Hepatocyte (in vitro differentiated cells): ENCODE measurements at regions not wholly inside any gene's neighbourhood (a gene's known extent, or its start where the extent isn't known, plus 50 kb on each side); places are given as distances from the start of the nearest gene placed in this dataset.

ENCODE experiments used
- DNase-seq: peaks from one replicate; pipeline ENCODE4 v3.0.0-alpha.2; 2016; ENCODE audit warnings: low spot score
- H2AFZ ChIP-seq: fragments of 200-600 bp; sonication (generic); 2 replicates; pipeline ENCODE4 v1.6.0; 2016; ENCODE audit warnings: antibody characterized with exemption, mild to moderate bottlenecking
- H3K27ac ChIP-seq: fragments of 200-600 bp; sonication (generic); 2 replicates; pipeline ENCODE4 v1.5.1; 2016; ENCODE audit warnings: mild to moderate bottlenecking
- H3K27me3 ChIP-seq: fragments of 200-600 bp; sonication (generic); 2 replicates; pipeline ENCODE4 v1.6.1; 2016
- H3K36me3 ChIP-seq: fragments of 200-600 bp; sonication (generic); replicated peaks from 2 replicates; pipeline ENCODE4 v1.5.1; 2016; ENCODE audit warnings: low read depth; ENCODE audit not compliant: insufficient read depth
- H3K4me1 ChIP-seq: fragments of 200-600 bp; sonication (generic); 2 replicates; pipeline ENCODE4 v1.5.1; 2016; ENCODE audit warnings: mild to moderate bottlenecking, moderate library complexity; ENCODE audit not compliant: insufficient read depth
- H3K4me2 ChIP-seq: fragments of 200-600 bp; sonication (generic); 2 replicates; pipeline ENCODE4 v1.6.0; 2016
- H3K4me3 ChIP-seq: fragments of 200-600 bp; sonication (generic); 2 replicates; pipeline ENCODE4 v1.5.1; 2016; ENCODE audit warnings: mild to moderate bottlenecking
- H3K79me2 ChIP-seq: fragments of 200-600 bp; sonication (generic); 2 replicates; pipeline ENCODE4 v1.6.0; 2017; ENCODE audit warnings: mild to moderate bottlenecking
- H3K9me2 ChIP-seq: fragments of 200-600 bp; sonication (generic); replicated peaks from 2 replicates; pipeline ENCODE4 v1.6.0; 2017; ENCODE audit warnings: mild to moderate bottlenecking; ENCODE audit not compliant: insufficient read depth
- H3K9me3 ChIP-seq: fragments of 200-600 bp; sonication (generic); 2 replicates; pipeline ENCODE4 v1.5.1; 2016; ENCODE audit warnings: low read depth, mild to moderate bottlenecking
- H4K20me1 ChIP-seq: fragments of 200-600 bp; sonication (generic); 2 replicates; pipeline ENCODE4 v1.6.0; 2016; ENCODE audit warnings: mild to moderate bottlenecking; ENCODE audit not compliant: insufficient read depth, poor library complexity, severe bottlenecking
- EZH2 ChIP-seq: fragments of 200-600 bp; sonication (generic); IDR thresholded peaks from 2 replicates; pipeline ENCODE4 v1.6.1; 2016; ENCODE audit warnings: antibody characterized with exemption, mild to moderate bottlenecking, borderline replicate concordance
- EZH2phosphoT487 ChIP-seq: fragments of 200-600 bp; sonication (generic); IDR thresholded peaks from one replicate; pipeline ENCODE4 v1.6.1; 2018; ENCODE audit warnings: antibody characterized with exemption, mild to moderate bottlenecking, low read depth, moderate library complexity; ENCODE audit not compliant: unreplicated experiment, severe bottlenecking
- WGBS: methylation state at CpG from one replicate; pipeline ENCODE4 v1.1.6; 2016; ENCODE audit warnings: low lambda C conversion rate; ENCODE audit errors: missing lambda C conversion rate; 5-methylcytosine and 5-hydroxymethylcytosine counted together
- TF ChIP-seq, protein P1 (sequence below): fragments of 200-600 bp; sonication (generic); IDR thresholded peaks from 2 replicates; pipeline ENCODE4 v1.5.1; 2016; ENCODE audit warnings: antibody characterized with exemption, mild to moderate bottlenecking; ENCODE audit not compliant: poor library complexity

DNA sequence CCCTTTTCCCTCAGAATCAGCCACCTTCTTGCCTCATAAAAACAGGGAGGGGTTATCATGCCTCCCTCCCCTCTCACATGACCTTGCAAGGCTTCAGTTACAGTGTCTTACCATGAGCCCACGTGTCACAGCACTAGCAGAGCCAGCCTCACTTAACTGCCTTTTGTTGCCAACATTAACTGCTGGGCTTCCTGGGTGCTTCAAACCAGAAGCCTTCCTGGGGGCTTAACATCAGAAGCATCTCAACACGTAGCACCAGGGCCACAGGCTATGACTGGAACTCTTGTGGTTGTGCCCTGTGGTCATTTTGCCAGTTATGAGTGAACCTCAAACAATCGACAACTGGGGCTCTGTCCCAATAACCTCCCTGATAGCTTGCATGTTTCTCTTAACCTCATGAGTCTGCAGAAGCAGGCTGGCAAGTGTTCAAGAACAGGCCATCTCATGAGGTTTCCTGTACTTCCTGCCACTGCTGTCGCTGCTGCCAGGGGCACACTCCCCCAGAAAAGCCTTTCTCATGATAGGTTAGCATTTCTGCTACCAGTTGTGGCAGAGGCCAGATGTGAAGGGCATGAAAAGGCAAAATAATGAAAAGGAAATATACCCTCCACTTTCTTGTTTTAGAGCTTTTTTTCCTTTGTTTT, 132.2 kb downstream of the GLUL start:
- H3K4me1 ChIP-seq, result no peaks in the 10 kb centered on the region
- no peaks in the 10 kb centered on the region for H3K9me2 ChIP-seq
- H2AFZ ChIP-seq, result no peak overlapping the region
- H3K27me3 ChIP-seq, result no peaks in the 10 kb centered on the region
- H3K4me3 ChIP-seq, result no peak overlapping the region
- no peaks in the 10 kb centered on the region for H3K36me3 ChIP-seq
- no peak overlapping the region for H3K4me2 ChIP-seq
- WGBS, result 55% methylated on average over 4 of the region's 4 CpGs
- H3K9me3 ChIP-seq, result no peaks in the 10 kb centered on the region
- no peak overlapping the region for H3K27ac ChIP-seq
- H3K79me2 ChIP-seq, result no peaks in the 10 kb centered on the region
- no peaks in the 10 kb centered on the region for H4K20me1 ChIP-seq
- no peak for DNase-seq
- TF ChIP-seq EZH2phosphoT487 (no peak), EZH2 (no peak)
- TF ChIP-seq, protein P1, sequence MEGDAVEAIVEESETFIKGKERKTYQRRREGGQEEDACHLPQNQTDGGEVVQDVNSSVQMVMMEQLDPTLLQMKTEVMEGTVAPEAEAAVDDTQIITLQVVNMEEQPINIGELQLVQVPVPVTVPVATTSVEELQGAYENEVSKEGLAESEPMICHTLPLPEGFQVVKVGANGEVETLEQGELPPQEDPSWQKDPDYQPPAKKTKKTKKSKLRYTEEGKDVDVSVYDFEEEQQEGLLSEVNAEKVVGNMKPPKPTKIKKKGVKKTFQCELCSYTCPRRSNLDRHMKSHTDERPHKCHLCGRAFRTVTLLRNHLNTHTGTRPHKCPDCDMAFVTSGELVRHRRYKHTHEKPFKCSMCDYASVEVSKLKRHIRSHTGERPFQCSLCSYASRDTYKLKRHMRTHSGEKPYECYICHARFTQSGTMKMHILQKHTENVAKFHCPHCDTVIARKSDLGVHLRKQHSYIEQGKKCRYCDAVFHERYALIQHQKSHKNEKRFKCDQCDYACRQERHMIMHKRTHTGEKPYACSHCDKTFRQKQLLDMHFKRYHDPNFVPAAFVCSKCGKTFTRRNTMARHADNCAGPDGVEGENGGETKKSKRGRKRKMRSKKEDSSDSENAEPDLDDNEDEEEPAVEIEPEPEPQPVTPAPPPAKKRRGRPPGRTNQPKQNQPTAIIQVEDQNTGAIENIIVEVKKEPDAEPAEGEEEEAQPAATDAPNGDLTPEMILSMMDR, result no peak

DNA sequence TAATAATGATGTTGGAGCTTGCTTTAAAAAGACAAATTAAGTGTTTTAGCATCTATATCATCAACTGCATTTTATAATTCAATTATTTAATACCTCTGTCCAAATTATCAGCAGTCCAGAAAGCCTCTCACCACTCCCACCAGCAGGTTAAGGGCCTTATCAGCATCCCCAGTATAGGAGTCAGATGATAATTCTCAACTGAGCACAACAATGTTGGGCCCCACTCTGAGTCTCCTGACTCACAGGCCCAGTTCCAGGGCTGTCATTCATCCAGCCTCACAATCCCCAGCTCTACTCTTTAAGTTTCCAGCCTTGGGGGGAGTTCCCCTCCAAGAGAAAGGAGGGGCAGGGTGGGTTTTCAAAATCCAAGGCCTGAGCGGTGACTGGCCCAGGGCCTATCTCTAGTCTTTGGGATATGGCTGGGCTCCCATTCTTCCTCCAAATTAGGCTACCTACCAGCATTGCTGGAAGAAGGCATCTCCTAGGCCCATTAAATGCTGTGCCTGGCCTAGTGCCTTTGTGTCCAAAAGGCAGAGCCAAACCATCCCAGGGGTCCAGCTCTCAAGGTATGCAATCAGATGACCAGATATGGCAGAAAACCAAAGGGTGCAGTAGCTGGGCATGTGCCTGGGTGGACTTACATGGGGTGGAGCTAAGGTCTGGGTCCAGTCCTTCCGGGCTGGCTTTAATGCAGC, 134.1 kb downstream of the GLUL start:
- H3K27ac ChIP-seq, result no peak overlapping the region
- H3K4me2 ChIP-seq, result no peak overlapping the region

DNA sequence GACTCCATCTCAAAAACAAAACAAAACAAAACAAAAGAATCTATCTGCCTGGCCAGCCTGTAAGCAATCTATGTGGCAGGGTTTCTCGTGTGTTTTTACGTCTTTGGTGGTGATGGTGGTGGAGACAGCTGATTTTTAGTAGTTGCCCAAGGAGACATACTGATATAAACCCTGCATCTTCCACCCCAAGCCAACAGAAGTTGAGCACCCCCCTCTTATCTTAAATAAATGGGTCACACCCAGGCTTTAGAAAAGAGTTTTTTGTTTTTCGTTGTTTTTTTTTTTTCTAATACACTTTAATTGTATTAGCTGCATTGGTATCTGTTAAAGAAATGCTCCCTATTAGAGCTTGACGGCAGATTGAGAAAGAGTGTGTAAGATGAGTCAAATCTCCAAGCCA, 134.7 kb downstream of the GLUL start:
- Histone ChIP-seq H3K4me3 (no peak overlapping the region), H4K20me1 (no peaks in the 10 kb centered on the region), H3K79me2 (no peaks in the 10 kb centered on the region), H2AFZ (no peak overlapping the region), H3K27ac (no peak overlapping the region), H3K36me3 (no peaks in the 10 kb centered on the region), H3K9me2 (no peaks in the 10 kb centered on the region), H3K27me3 (no peaks in the 10 kb centered on the region), H3K4me2 (no peak overlapping the region), H3K4me1 (no peaks in the 10 kb centered on the region), H3K9me3 (no peaks in the 10 kb centered on the region)
- TF ChIP-seq, protein P1, result no peak
- 91% methylated on average over 4 of the region's 4 CpGs for WGBS
- DNase-seq, result no peak

More for the DNA sequence above, 134.1 kb downstream of the GLUL start:
- H4K20me1 ChIP-seq, result no peaks in the 10 kb centered on the region
- H3K36me3 ChIP-seq, result no peaks in the 10 kb centered on the region
- H2AFZ ChIP-seq, result no peak overlapping the region
- DNase-seq, result peak; percentile 26
- no peaks in the 10 kb centered on the region for H3K9me3 ChIP-seq
- 88% methylated on average over 2 of the region's 2 CpGs for WGBS
- H3K27me3 ChIP-seq, result no peaks in the 10 kb centered on the region
- H3K9me2 ChIP-seq, result no peaks in the 10 kb centered on the region
- no peaks in the 10 kb centered on the region for H3K4me1 ChIP-seq
- no peak overlapping the region for H3K4me3 ChIP-seq
- no peaks in the 10 kb centered on the region for H3K79me2 ChIP-seq
- TF ChIP-seq EZH2, result no peak
- no peak for TF ChIP-seq EZH2phosphoT487
- TF ChIP-seq, protein P1, result no peak
